ENCODE measurements at regions not wholly inside any gene's neighbourhood (a gene's known extent, or its start where the extent isn't known, plus 50 kb on each side); places are given as distances from the start of the nearest gene placed in this dataset.

DNA sequence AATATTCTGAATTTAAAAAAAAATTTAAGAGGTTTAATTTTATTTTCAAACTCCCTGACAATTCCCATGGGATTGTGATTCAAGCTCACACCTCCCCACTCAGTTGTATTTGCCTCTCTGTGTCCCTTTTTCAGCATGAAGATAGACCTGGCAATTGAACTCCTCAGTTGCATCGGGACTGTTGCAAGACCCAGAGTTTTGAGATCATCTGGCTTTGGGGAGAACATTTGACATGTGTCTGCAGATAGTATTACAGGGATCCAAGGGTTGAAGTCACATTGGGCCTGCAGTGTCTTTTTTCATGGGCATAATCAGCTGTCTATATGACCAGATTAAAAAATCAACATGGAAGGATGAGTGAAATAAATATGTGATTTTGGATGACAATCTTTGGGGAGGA is 91.1 kb upstream of the EOMES start:
- TF ChIP-seq, protein P1, sequence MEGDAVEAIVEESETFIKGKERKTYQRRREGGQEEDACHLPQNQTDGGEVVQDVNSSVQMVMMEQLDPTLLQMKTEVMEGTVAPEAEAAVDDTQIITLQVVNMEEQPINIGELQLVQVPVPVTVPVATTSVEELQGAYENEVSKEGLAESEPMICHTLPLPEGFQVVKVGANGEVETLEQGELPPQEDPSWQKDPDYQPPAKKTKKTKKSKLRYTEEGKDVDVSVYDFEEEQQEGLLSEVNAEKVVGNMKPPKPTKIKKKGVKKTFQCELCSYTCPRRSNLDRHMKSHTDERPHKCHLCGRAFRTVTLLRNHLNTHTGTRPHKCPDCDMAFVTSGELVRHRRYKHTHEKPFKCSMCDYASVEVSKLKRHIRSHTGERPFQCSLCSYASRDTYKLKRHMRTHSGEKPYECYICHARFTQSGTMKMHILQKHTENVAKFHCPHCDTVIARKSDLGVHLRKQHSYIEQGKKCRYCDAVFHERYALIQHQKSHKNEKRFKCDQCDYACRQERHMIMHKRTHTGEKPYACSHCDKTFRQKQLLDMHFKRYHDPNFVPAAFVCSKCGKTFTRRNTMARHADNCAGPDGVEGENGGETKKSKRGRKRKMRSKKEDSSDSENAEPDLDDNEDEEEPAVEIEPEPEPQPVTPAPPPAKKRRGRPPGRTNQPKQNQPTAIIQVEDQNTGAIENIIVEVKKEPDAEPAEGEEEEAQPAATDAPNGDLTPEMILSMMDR (conservative IDR thresholded peaks at IDR 0.05), result no peak
- TF ChIP-seq ZFX (IDR thresholded peaks at IDR 0.05), result no peak

Data from C4-2B (cell line).